Keratinocyte (primary cell): ENCODE measurements at regions not wholly inside any gene's neighbourhood (a gene's known extent, or its start where the extent isn't known, plus 50 kb on each side); places are given as distances from the start of the nearest gene placed in this dataset.
A peak's percentile ranks its signal among the peaks of the same experiment; 100 is the strongest.

Experiments
- CTCF ChIP-seq, 3 experiments: IDR thresholded peaks in 1 of 3; conservative IDR thresholded peaks in 1 of 3; optimal IDR thresholded peaks in 1 of 3; 2 replicates in 2 of 3; 3 replicates in 1 of 3; pipeline versions ENCODE3 to v1.5.1; 2011; ENCODE audit warnings: low read length in 3 of 3, mild to moderate bottlenecking in 3 of 3, moderate library complexity in 2 of 3, control low read depth in 1 of 3, inconsistent platforms in 1 of 3; ENCODE audit not compliant: insufficient read depth in 2 of 3; ENCODE audit errors: extremely low read depth in 1 of 3
- EZH2 ChIP-seq: IDR thresholded peaks from one replicate; pipeline ENCODE4 v1.6.1; 2012; ENCODE audit warnings: inconsistent platforms, mild to moderate bottlenecking, low read length, moderate library complexity

- TF ChIP-seq EZH2 = no peak
- TF ChIP-seq CTCF (optimal IDR thresholded peaks at IDR 0.05 in 1 of 3, IDR thresholded peaks at IDR 0.05 in 1 of 3, conservative IDR thresholded peaks at IDR 0.05 in 1 of 3; ENCODE audit: extremely low read depth in 1 of 3, insufficient read depth in 2 of 3, low read length in 3 of 3) = peak in 2 of 3 experiments; percentile 21 to 37
These were observed 174.5 kb downstream of the MRPL14 start for GRCh38 chr6:43952746-43953145.
